H9 (cell line): ENCODE measurements at regions not wholly inside any gene's neighbourhood (a gene's known extent, or its start where the extent isn't known, plus 50 kb on each side); places are given as distances from the start of the nearest gene placed in this dataset.

Experiments
- DNase-seq: peaks from one replicate; pipeline ENCODE4 v3.0.0-alpha.2; 2017
- H2AFZ ChIP-seq: one replicate; pipeline ENCODE4 v1.6.1; 2013; ENCODE audit warnings: mild to moderate bottlenecking, low read length, control low read depth, moderate library complexity
- H2AK5ac ChIP-seq: 2 replicates; pipeline ENCODE4 v1.6.1; 2013; ENCODE audit warnings: low read length, control low read depth, mixed read lengths; ENCODE audit not compliant: insufficient read length
- H2BK120ac ChIP-seq: one replicate; pipeline ENCODE4 v1.6.1; 2013; ENCODE audit warnings: low read depth, mild to moderate bottlenecking, low read length, control low read depth, inconsistent platforms; ENCODE audit not compliant: poor library complexity, severe bottlenecking
- H2BK12ac ChIP-seq: 2 replicates; pipeline ENCODE4 v1.6.1; 2013; ENCODE audit warnings: low read length, control low read depth, mixed read lengths, low read depth; ENCODE audit not compliant: insufficient read length
- H2BK15ac ChIP-seq: 2 replicates; pipeline ENCODE4 v1.6.1; 2013; ENCODE audit warnings: low read depth, low read length, control low read depth
- H2BK20ac ChIP-seq: one replicate; pipeline ENCODE4 v1.6.1; 2013; ENCODE audit warnings: low read depth, mild to moderate bottlenecking, low read length, control low read depth, inconsistent platforms; ENCODE audit not compliant: poor library complexity, severe bottlenecking
- H2BK5ac ChIP-seq: 2 replicates; pipeline ENCODE4 v1.6.1; 2013; ENCODE audit warnings: low read length, control low read depth, mixed read lengths; ENCODE audit not compliant: insufficient read length
- H3K14ac ChIP-seq: 2 replicates; pipeline ENCODE4 v1.6.1; 2013; ENCODE audit warnings: low read length, control low read depth; ENCODE audit not compliant: insufficient read depth
- H3K18ac ChIP-seq: 2 replicates; pipeline ENCODE4 v1.6.1; 2013; ENCODE audit warnings: low read depth, mild to moderate bottlenecking, mixed read lengths, low read length, control low read depth; ENCODE audit not compliant: insufficient read length
- H3K23ac ChIP-seq: 2 replicates; pipeline ENCODE4 v1.6.1; 2013; ENCODE audit warnings: low read length, control low read depth, mixed read lengths, low read depth; ENCODE audit not compliant: insufficient read length
- H3K23me2 ChIP-seq: 2 replicates; pipeline ENCODE4 v1.6.1; 2013; ENCODE audit warnings: low read depth, mild to moderate bottlenecking, mixed read lengths, low read length, control low read depth; ENCODE audit not compliant: insufficient read length, poor library complexity, severe bottlenecking
- H3K27ac ChIP-seq: 2 replicates; pipeline ENCODE4 v1.5.1; 2013; ENCODE audit warnings: low read length, control low read depth, mixed read lengths, low read depth; ENCODE audit not compliant: insufficient read length
- H3K27me3 ChIP-seq: 2 replicates; pipeline ENCODE4 v1.6.1; 2013; ENCODE audit warnings: low read length, control low read depth, inconsistent platforms; ENCODE audit not compliant: insufficient read depth
- H3K4ac ChIP-seq: 2 replicates; pipeline ENCODE4 v1.6.1; 2013; ENCODE audit warnings: low read depth, mild to moderate bottlenecking, control low read depth, inconsistent platforms, low read length, moderate library complexity
- H3K4me1 ChIP-seq: 2 replicates; pipeline ENCODE4 v1.6.1; 2013; ENCODE audit warnings: low read length, control low read depth, inconsistent platforms; ENCODE audit not compliant: insufficient read depth
- H3K4me2 ChIP-seq: 2 replicates; pipeline ENCODE4 v1.6.1; 2013; ENCODE audit warnings: low read length, control low read depth, mixed read lengths; ENCODE audit not compliant: insufficient read length, insufficient read depth
- H3K56ac ChIP-seq: 2 replicates; pipeline ENCODE4 v1.6.1; 2013; ENCODE audit warnings: low read depth, mild to moderate bottlenecking, mixed read lengths, low read length, control low read depth; ENCODE audit not compliant: insufficient read length
- H3K79me1 ChIP-seq: 2 replicates; pipeline ENCODE4 v1.6.1; 2013; ENCODE audit warnings: low read depth, mild to moderate bottlenecking, moderate library complexity, low read length, control low read depth, inconsistent platforms; ENCODE audit not compliant: insufficient read depth, poor library complexity, severe bottlenecking
- H3K79me2 ChIP-seq: 2 replicates; pipeline ENCODE4 v1.6.1; 2013; ENCODE audit warnings: low read length, control low read depth, inconsistent platforms; ENCODE audit not compliant: insufficient read depth
- H3K9ac ChIP-seq: 2 replicates; pipeline ENCODE4 v1.6.1; 2013; ENCODE audit warnings: low read length, control low read depth, mixed read lengths; ENCODE audit not compliant: insufficient read length; ENCODE audit errors: extremely low read depth
- H3K9me3 ChIP-seq: one replicate; pipeline ENCODE4 v1.6.1; 2013; ENCODE audit warnings: low read depth, low read length, inconsistent platforms; ENCODE audit not compliant: control insufficient read depth
- H3T11ph ChIP-seq: one replicate; pipeline ENCODE4 v1.6.1; 2013; ENCODE audit warnings: mild to moderate bottlenecking, low read length, control low read depth, inconsistent platforms
- H4K20me1 ChIP-seq: one replicate; pipeline ENCODE4 v1.6.1; 2013; ENCODE audit not compliant: control insufficient read depth, insufficient read length, insufficient read depth
- H4K5ac ChIP-seq: 2 replicates; pipeline ENCODE4 v1.6.1; 2013; ENCODE audit warnings: low read depth, mild to moderate bottlenecking, mixed read lengths, low read length, control low read depth; ENCODE audit not compliant: insufficient read length
- H4K8ac ChIP-seq: replicated peaks from 2 replicates; pipeline ENCODE4 v1.6.1; 2013; ENCODE audit warnings: low read length, control low read depth, mixed read lengths, low read depth; ENCODE audit not compliant: insufficient read length
- H4K91ac ChIP-seq: 2 replicates; pipeline ENCODE4 v1.6.1; 2013; ENCODE audit warnings: low read depth, mild to moderate bottlenecking, moderate library complexity, mixed read lengths, low read length, control low read depth; ENCODE audit not compliant: insufficient read length
- H3K27ac Mint-ChIP-seq, 3 experiments: 2 replicates in 2 of 3; 3 replicates in 1 of 3; pipeline ENCODE4 v1.8.0; 2020 to 2021; ENCODE audit warnings: mixed read lengths in 3 of 3, mild to moderate bottlenecking in 1 of 3, moderate library complexity in 1 of 3
- H3K27me3 Mint-ChIP-seq: 2 replicates; pipeline ENCODE4 v1.8.0; 2021; ENCODE audit warnings: low read depth, mild to moderate bottlenecking, moderate library complexity, mixed read lengths
- H3K36me3 Mint-ChIP-seq, 3 experiments: 2 replicates in 2 of 3; 3 replicates in 1 of 3; pipeline ENCODE4 v1.8.0; 2020 to 2021; ENCODE audit warnings: low read depth in 3 of 3, mixed read lengths in 3 of 3; ENCODE audit not compliant: insufficient read depth in 1 of 3
- H3K4me1 Mint-ChIP-seq, 2 experiments: 2 replicates each; pipeline ENCODE4 v1.8.0; 2020; ENCODE audit warnings: mixed read lengths in 2 of 2
- H3K4me3 Mint-ChIP-seq, 2 experiments: 2 replicates in 1 of 2; 3 replicates in 1 of 2; pipeline ENCODE4 v1.8.0; 2020 to 2021; ENCODE audit warnings: mild to moderate bottlenecking in 2 of 2, mixed read lengths in 2 of 2, moderate library complexity in 1 of 2
- H3K9me3 Mint-ChIP-seq, 2 experiments: 2 replicates in 1 of 2; 3 replicates in 1 of 2; pipeline ENCODE4 v1.8.0; 2020; ENCODE audit warnings: mild to moderate bottlenecking in 2 of 2, mixed read lengths in 2 of 2, moderate library complexity in 1 of 2
- CTCF ChIP-seq: fragments of 200-600 bp; sonication (generic); conservative IDR thresholded peaks from 3 replicates; pipeline ENCODE4 v1.8.0; 2021; ENCODE audit warnings: antibody characterized with exemption, mild to moderate bottlenecking
- WGBS: extraction: QIAGEN DNeasy Blood & Tissue Kit; methylation state at CpG from one replicate; pipeline ENCODE4 v1.1.7; 2013; ENCODE audit warnings: missing lambda C conversion rate, low lambda C conversion rate, mixed read lengths; ENCODE audit not compliant: insufficient read length; ENCODE audit errors: extremely low coverage; 5-methylcytosine and 5-hydroxymethylcytosine counted together

DNA sequence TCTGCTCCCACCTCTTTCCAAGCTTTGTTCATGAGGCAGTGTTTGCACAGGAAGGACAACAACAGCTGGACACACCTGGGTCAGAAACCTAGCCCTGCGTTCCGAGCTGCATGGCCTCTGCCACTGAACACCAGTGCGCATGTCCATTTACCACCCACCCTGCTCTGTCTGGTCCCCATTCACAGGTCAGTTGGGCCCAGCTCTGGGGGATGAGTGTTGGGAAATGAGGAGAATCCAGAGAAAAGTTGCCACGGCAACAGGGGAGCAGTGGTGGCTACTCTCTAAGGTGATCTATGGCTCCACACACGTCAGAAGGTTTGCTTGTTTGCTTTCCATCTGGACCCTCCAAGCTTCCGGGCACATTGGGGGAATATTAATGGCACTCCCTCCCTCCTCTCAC lies 70.4 kb upstream of the ASIC2 start:
- Histone ChIP-seq H4K5ac (no peak overlapping the region), H3K23me2 (no peaks in the 10 kb centered on the region), H2BK15ac (no peak overlapping the region), H3K23ac (no peak overlapping the region), H2BK120ac (no peak overlapping the region), H4K91ac (no peak overlapping the region), H2AFZ (no peak overlapping the region), H3K4ac (no peak overlapping the region), H3K4me2 (no peak overlapping the region), H3K4me1 (peaks cover 7% of the 10 kb centered on the region; the same call in 1 of the 2 replicates), H2BK12ac (no peak overlapping the region), H3K9me3 (no peaks in the 10 kb centered on the region), H3K79me1 (no peaks in the 10 kb centered on the region), H3K27me3 (no peaks in the 10 kb centered on the region), H4K20me1 (no peaks in the 10 kb centered on the region), H3K9ac (no peak overlapping the region), H3K79me2 (no peaks in the 10 kb centered on the region), H2BK20ac (no peak overlapping the region), H2AK5ac (no peak overlapping the region), H2BK5ac (no peak overlapping the region), H3K56ac (no peak overlapping the region), H3K14ac (no peak overlapping the region), H4K8ac (no peak overlapping the region), H3K18ac (no peak overlapping the region), H3T11ph (no peak overlapping the region), H3K27ac (no peak overlapping the region)
- no peak overlapping the region for H3K4me3 Mint-ChIP-seq
- H3K36me3 Mint-ChIP-seq, result peaks cover 0 to 1% (median 0%) of the 10 kb centered on the region in 3 experiments; a peak in 1 of 7 replicates
- DNase-seq, result no peak
- H3K9me3 Mint-ChIP-seq, result peaks cover 1 to 4% of the 10 kb centered on the region in 2 experiments; a peak in 2 of 5 replicates
- H3K4me1 Mint-ChIP-seq, result peaks cover 25 to 28% of the 10 kb centered on the region in 2 experiments
- WGBS, result no CpG with 5 or more reads among the region's 6 CpGs
- H3K27me3 Mint-ChIP-seq, result peaks cover 31% of the 10 kb centered on the region
- TF ChIP-seq CTCF, result no peak
- H3K27ac Mint-ChIP-seq, result no peak overlapping the region
